ENCODE measurements at regions not wholly inside any gene's neighbourhood (a gene's known extent, or its start where the extent isn't known, plus 50 kb on each side); places are given as distances from the start of the nearest gene placed in this dataset.
"Not testable (repeated sequence)": the region's sequence is repeated elsewhere in the genome, so short reads cannot be mapped to it uniquely, and the experiment has no call there.

GRCh38 chr6:122280105-122281021 lies 119.1 kb upstream of the HSF2 start:
- not testable (repeated sequence) for TF ChIP-seq CTCF (IDR thresholded peaks at IDR 0.05 in 4 of 5, conservative IDR thresholded peaks at IDR 0.05 in 1 of 5); POLR2A (IDR thresholded peaks at IDR 0.05)
